ENCODE measurements at regions not wholly inside any gene's neighbourhood (a gene's known extent, or its start where the extent isn't known, plus 50 kb on each side); places are given as distances from the start of the nearest gene placed in this dataset.

DNA sequence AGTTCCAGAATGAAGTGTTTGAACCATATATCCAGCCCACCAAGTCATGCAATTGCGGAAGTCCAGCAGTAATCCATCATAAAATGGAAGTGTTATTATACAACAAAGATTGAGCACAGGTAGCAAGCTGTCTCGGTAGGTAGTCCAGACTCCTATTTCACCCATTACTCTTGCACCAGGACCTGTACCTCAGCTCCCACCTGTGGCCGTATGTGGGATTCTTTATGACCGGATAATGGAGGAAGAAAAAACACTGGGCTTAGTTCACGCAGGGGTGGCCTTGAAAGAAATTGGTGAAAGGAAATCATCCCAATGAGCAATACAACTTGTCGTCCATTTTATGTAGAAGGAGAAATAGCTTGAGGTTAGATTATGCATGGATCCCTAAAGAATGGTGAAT, 216.3 kb downstream of the ESM1 start:
- DNase-seq (ENCODE audit: low spot score) = no peak
- no peak overlapping the region for H3K4me3 ChIP-seq
- no peaks in the 10 kb centered on the region for H3K4me1 ChIP-seq
- no peaks in the 10 kb centered on the region for H3K9me3 ChIP-seq
- TF ChIP-seq, protein P1, sequence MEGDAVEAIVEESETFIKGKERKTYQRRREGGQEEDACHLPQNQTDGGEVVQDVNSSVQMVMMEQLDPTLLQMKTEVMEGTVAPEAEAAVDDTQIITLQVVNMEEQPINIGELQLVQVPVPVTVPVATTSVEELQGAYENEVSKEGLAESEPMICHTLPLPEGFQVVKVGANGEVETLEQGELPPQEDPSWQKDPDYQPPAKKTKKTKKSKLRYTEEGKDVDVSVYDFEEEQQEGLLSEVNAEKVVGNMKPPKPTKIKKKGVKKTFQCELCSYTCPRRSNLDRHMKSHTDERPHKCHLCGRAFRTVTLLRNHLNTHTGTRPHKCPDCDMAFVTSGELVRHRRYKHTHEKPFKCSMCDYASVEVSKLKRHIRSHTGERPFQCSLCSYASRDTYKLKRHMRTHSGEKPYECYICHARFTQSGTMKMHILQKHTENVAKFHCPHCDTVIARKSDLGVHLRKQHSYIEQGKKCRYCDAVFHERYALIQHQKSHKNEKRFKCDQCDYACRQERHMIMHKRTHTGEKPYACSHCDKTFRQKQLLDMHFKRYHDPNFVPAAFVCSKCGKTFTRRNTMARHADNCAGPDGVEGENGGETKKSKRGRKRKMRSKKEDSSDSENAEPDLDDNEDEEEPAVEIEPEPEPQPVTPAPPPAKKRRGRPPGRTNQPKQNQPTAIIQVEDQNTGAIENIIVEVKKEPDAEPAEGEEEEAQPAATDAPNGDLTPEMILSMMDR (IDR thresholded peaks at IDR 0.05) = no peak
- H3K27ac ChIP-seq = no peak overlapping the region
- no peaks in the 10 kb centered on the region for H3K36me3 ChIP-seq
- no peaks in the 10 kb centered on the region for H3K27me3 ChIP-seq

DNA sequence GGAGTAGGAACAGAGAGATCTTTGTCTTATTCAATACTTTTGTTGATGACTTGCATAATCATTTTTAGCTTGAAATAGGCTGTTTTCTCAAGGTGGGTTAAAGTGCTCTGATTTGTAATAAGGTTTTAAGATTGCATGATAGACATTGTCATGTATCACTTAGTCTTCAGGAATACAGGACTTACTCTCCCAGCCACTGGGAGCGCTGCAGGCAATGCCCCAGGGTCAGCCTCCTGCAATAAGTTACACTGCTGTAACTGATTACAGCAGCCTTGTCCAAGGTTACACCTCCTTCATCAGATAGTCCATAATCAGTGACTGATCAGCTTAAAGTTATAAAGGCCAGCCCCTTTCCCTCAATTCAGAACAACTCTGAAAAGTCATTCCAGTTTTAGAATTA, 218.6 kb downstream of the ESM1 start:
- Histone ChIP-seq H3K9me3 (no peaks in the 10 kb centered on the region), H3K27ac (no peak overlapping the region), H3K27me3 (no peaks in the 10 kb centered on the region), H3K4me1 (no peaks in the 10 kb centered on the region), H3K4me3 (no peak overlapping the region), H3K36me3 (no peaks in the 10 kb centered on the region)
- TF ChIP-seq, protein P1 (IDR thresholded peaks at IDR 0.05) = no peak
- DNase-seq (ENCODE audit: low spot score) = no peak

DNA sequence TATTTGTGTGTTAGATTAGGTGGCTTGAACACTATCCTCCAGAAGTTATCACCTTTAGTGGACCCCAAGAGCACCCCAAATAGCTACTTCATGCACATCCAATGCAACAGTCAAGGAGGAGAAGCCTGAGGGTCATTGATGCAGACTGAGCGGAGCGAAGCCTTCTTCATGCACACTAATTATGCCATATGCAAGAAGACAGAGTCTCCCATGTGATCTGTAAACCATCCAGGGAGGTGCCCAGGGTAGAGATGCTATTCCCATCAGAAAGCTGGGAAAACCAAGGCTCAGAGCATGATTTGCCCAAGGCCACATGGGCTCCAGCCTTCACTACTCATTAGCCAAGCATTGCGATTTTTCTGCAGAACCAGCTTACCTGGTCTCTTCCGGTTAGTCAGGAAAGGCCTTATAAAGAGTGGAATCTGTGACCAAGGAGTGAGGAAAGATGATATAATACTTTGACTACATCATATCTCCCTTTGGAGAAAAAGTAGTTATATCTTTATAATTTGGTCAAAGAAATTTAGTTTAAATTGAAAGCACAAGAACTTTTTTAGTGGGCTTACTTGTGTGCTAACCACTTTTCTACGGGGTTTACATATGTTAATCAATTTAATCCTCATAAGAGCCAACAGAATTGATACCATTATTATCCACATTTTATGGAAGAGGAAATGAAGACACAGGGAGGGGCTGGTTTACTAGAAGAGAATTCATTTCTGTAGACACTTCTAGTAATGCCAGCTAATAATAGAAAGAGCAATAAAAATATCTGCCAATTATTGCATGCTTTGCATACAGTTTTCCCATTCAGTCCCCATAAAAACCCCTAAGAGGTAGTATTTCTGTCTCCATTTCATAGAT, 220.0 kb downstream of the ESM1 start:
- Histone ChIP-seq H3K9me3 (no peaks in the 10 kb centered on the region), H3K27me3 (no peaks in the 10 kb centered on the region), H3K36me3 (no peaks in the 10 kb centered on the region), H3K4me3 (no peak overlapping the region), H3K4me1 (no peaks in the 10 kb centered on the region), H3K27ac (no peak overlapping the region)
- no peak for DNase-seq (ENCODE audit: low spot score)
- TF ChIP-seq, protein P1 (IDR thresholded peaks at IDR 0.05) = no peak

DNA sequence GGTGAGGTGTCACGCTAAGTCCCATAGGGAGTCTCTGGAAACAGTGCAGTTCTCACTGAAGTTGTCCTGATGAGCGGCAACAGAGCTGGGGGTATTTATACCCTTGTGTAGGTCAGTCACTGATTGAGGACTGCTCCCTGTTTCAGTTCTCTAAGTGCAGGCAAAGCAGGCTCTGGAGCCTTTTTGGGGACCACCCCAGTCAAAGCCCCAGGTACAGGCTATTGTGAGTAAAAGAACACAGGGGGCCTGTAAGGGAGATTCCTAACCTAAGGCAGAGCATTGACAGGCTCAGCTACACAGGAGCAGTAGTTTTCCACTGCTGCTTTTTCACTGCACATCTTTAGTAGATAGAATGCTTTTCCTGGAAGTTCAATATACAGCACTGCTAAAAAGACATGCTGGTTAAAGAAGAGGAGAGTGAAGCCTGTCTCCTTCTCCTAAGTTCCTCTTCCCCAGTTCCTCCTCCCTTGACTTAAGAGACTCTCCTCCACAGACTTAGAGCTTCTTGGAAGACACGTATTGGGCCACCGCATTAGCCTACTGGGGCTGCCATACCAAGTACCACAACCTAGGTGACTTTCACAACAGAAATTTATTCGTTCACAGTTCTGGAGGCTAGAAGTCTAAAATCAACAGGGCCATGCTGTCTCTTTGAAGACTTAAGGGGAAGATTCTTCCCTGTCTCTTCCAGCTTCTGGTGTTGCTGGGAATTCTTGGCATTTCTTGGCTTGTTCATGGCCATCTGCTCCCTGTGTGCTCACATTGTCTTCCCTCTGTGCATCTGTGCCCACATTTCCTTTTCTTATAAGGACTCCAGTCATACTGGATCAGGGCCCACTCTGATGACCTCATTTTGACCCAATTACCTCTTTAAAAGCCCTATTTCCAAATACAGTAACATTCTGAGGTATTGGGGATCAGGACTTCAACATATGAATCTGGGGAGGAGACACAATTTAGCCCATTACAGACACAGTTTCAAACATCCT, 221.0 kb downstream of the ESM1 start:
- H3K4me1 ChIP-seq = no peaks in the 10 kb centered on the region
- no peak for DNase-seq (ENCODE audit: low spot score)
- H3K9me3 ChIP-seq = no peaks in the 10 kb centered on the region
- TF ChIP-seq, protein P1 (IDR thresholded peaks at IDR 0.05) = no peak
- H3K27me3 ChIP-seq = no peaks in the 10 kb centered on the region
- no peak overlapping the region for H3K4me3 ChIP-seq
- no peak overlapping the region for H3K27ac ChIP-seq
- H3K36me3 ChIP-seq = no peaks in the 10 kb centered on the region

DNA sequence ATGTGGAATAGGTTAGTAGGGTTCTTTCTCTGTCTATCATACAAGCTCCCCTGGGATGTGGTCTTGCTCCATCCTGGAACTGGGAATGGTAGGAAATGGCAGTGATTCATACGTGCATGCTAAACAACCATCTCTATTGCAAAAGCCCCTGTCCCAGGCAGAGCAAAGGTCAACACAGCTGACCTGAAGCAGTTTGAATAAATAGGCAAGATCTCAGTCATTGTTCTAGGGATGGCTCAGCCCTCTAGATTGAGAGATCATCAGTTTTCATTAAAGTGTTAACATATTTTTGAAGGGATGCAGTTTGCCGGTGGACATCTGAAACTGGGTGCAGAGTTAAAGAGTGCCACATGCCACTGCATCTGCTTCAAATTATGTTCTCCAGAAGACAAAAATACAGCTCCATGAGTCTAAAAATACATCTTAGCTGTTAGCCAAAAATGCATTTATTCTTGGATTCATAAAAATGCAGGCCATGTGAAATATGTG, 224.1 kb downstream of the ESM1 start:
- TF ChIP-seq, protein P1 (IDR thresholded peaks at IDR 0.05) = no peak
- no peaks in the 10 kb centered on the region for H3K36me3 ChIP-seq
- no peaks in the 10 kb centered on the region for H3K9me3 ChIP-seq
- no peaks in the 10 kb centered on the region for H3K4me1 ChIP-seq
- no peak overlapping the region for H3K4me3 ChIP-seq
- peak overlapping the region in 1 of 2 donors; percentile 29 for H3K27ac ChIP-seq
- H3K27me3 ChIP-seq = no peaks in the 10 kb centered on the region
- no peak for DNase-seq (ENCODE audit: low spot score)

Data from right atrium auricular region (tissue), 2 donors.